ENCODE measurements at regions not wholly inside any gene's neighbourhood (a gene's known extent, or its start where the extent isn't known, plus 50 kb on each side); places are given as distances from the start of the nearest gene placed in this dataset.

DNA sequence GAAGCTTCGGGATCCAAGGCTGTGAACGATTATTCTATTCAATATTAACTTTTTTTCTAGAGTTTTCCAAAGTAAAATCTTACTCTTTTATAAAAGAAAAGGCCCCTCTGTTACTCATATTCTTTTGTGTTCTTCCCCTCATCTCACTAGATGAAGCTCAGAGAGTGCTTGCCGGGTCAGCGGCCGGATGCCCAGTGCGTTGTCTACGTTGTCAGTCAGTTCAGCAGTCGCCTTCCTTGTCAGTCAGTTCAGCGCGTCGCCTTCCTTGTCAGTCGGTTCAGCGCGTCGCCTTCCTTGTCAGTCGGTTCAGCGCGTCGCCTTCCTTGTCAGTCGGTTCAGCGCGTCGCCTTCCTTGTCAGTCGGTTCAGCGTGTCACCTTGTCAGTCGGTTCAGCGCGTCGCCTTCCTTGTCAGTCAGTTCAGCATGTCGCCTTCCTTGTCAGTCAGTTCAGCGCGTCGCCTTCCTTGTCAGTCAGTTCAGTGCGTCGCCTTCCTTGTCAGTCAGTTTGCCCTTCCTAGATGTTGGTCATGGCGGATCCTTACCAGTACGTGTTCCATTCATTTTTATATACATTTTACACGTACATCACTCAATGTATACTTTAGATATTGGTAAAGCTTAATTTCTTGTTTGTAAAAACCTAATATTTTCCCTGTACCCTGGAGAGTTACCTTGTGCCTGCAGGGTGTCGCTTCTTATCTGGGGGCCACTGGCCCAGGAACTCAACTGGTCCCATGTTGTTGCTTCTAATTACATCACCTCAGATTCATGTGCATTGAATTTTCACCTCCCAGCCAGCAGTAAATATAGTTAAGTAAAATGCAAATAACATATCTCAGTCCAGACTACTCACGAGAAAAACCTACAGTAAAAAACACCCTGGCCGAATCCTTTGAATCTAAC is 206.9 kb downstream of the ASB1 start:
- in situ Hi-C loops (cut with MboI; ENCODE audit: low pct_unique_long_range_greater_than_20kb, low sequenced_read_pairs, unreplicated experiment): no loop called here
- TF ChIP-seq, protein P1, sequence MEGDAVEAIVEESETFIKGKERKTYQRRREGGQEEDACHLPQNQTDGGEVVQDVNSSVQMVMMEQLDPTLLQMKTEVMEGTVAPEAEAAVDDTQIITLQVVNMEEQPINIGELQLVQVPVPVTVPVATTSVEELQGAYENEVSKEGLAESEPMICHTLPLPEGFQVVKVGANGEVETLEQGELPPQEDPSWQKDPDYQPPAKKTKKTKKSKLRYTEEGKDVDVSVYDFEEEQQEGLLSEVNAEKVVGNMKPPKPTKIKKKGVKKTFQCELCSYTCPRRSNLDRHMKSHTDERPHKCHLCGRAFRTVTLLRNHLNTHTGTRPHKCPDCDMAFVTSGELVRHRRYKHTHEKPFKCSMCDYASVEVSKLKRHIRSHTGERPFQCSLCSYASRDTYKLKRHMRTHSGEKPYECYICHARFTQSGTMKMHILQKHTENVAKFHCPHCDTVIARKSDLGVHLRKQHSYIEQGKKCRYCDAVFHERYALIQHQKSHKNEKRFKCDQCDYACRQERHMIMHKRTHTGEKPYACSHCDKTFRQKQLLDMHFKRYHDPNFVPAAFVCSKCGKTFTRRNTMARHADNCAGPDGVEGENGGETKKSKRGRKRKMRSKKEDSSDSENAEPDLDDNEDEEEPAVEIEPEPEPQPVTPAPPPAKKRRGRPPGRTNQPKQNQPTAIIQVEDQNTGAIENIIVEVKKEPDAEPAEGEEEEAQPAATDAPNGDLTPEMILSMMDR (IDR thresholded peaks at IDR 0.05; ENCODE audit: extremely low read depth, insufficient read depth, missing control alignments): no peak
- no peak for DNase-seq (ENCODE audit: low spot score)

DNA sequence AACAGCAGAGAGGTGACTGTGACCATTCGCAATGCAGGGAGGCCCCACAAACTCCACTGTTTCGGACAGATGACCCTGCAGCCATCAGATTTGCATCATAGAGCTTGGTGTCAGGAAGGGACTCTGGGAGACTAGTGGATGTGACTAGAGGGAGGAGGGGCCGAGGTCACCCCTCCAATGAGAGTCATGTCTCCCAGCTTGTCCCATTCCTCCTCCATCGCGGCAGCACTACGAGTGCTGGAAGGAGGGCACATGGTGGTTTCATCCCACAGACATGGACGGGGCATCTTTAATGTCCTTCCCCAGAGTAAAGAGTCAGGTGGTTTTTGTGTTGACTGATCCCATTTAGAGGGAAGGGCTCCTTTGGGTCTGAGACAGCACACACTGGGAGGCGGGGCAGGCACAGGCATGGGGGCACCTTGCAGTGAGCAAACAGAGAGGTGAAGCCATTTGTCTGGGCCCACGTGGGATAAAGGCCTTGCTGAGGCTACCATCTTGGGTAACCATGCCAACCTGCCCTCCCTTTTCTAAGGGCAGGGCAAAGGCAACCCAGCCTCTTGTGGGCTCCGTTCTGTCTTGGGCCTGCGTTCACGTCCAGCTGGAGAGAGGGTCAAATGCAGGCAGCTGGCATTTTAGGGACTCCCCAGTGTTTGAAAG is 208.1 kb downstream of the ASB1 start:
- TF ChIP-seq, protein P1 (IDR thresholded peaks at IDR 0.05; ENCODE audit: extremely low read depth, insufficient read depth, missing control alignments): no peak
- in situ Hi-C loops (cut with MboI; ENCODE audit: low pct_unique_long_range_greater_than_20kb, low sequenced_read_pairs, unreplicated experiment): no loop called here
- DNase-seq (ENCODE audit: low spot score): no peak

GRCh38 chr2:238635647-238636051 is 208.9 kb downstream of the ASB1 start:
- TF ChIP-seq, protein P1 (IDR thresholded peaks at IDR 0.05; ENCODE audit: extremely low read depth, insufficient read depth, missing control alignments): no peak
- DNase-seq (ENCODE audit: low spot score): no peak
- in situ Hi-C loops (cut with MboI; ENCODE audit: low pct_unique_long_range_greater_than_20kb, low sequenced_read_pairs, unreplicated experiment): no loop called here

- DNase-seq (ENCODE audit: low spot score): no peak
- TF ChIP-seq, protein P1 (IDR thresholded peaks at IDR 0.05; ENCODE audit: extremely low read depth, insufficient read depth, missing control alignments): no peak
- in situ Hi-C loops (cut with MboI; ENCODE audit: low pct_unique_long_range_greater_than_20kb, low sequenced_read_pairs, unreplicated experiment): no loop called here
Observed at GRCh38 chr2:238636269-238637073, 209.7 kb downstream of the ASB1 start.

DNA sequence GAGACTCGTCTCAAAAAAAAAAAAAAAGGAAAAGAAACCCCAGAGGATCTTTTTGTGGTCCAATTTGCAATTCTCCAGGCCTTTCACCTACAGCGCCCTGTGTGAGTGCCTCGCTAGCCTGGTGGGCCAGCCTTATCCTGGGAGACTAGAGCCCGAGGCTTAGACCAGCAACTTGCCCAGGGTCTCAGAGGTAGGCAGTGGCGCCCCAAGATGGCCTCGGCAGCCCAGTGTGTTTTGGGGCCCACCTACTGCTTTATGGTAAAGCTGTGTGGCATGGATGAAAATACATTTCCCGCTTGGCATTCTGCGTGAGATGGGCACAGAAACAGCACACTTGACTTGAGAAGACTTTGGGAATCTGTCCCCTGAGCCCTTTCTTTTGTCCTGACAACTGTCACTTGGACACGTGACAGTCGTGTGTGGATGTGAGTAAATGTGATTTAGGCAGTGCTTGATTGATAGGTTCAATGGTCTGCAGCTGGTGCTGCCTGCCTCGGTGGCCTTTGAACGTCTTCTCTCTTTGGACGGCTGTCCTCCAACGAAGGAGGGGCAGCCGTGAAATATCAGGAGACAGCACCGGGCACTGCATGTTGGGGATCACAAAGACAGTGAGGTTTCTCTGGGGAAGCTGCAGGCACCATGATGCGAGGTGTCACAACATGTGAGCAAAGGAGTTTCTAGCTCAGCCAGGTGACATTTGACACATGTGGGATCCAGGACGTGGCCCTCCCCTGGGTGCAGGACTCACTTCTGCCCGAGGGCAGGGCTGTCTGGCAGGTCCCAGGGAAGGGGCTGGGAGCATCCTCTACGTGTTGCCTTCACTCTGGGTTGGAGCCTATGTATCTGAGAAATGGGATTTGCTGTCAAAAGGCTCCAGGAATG is 209.5 kb upstream of the TWIST2 start:
- TF ChIP-seq, protein P1 (IDR thresholded peaks at IDR 0.05; ENCODE audit: extremely low read depth, insufficient read depth, missing control alignments): no peak
- in situ Hi-C loops (cut with MboI; ENCODE audit: low pct_unique_long_range_greater_than_20kb, low sequenced_read_pairs, unreplicated experiment): no loop called here
- no peak for DNase-seq (ENCODE audit: low spot score)
